ENCODE measurements at regions not wholly inside any gene's neighbourhood (a gene's known extent, or its start where the extent isn't known, plus 50 kb on each side); places are given as distances from the start of the nearest gene placed in this dataset.

DNA sequence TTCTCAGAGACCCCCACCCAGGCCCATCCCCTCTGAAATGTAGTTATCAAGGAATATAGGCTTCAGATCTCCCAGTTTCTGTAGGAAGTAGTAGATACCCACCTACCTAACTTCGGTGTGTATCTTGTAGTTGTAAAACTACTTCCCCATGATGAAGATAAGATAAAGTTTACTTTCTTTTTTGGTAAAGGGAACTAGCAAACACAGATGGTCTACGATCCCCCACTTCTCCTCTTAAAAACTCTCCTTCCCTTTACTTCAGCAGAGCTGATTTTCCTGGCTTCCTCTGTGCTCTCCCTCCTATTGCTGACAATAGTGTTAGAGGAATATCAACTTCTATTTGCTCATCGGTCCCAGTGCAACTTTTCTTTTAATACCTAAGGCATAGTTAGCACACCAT, 395.2 kb downstream of the RPL10L start:
- Histone ChIP-seq H3K4me3 (ENCODE audit: low read length) (no peak overlapping the region), H3K27ac (ENCODE audit: low read depth, low read length) (no peak overlapping the region), H3K27me3 (ENCODE audit: insufficient read depth, low read length, poor library complexity, severe bottlenecking) (no peaks in the 10 kb centered on the region), H3K36me3 (ENCODE audit: insufficient read depth, low read length) (no peaks in the 10 kb centered on the region), H3K4me1 (ENCODE audit: insufficient read depth, low read length) (no peaks in the 10 kb centered on the region), H3K9me3 (ENCODE audit: low read length) (no peaks in the 10 kb centered on the region)
- Mint-ChIP-seq H3K27ac (no peak overlapping the region), H3K4me3 (no peak overlapping the region), H3K27me3 (no peaks in the 10 kb centered on the region), H3K9me3 (peaks cover 4 to 27% (median 6%) of the 10 kb centered on the region in 5 donors), H3K4me1 (no peaks in the 10 kb centered on the region), H3K36me3 (no peaks in the 10 kb centered on the region)
- no peak for DNase-seq
- ChIA-PET POLR2A (no interaction called here), CTCF (no interaction called here)

DNA sequence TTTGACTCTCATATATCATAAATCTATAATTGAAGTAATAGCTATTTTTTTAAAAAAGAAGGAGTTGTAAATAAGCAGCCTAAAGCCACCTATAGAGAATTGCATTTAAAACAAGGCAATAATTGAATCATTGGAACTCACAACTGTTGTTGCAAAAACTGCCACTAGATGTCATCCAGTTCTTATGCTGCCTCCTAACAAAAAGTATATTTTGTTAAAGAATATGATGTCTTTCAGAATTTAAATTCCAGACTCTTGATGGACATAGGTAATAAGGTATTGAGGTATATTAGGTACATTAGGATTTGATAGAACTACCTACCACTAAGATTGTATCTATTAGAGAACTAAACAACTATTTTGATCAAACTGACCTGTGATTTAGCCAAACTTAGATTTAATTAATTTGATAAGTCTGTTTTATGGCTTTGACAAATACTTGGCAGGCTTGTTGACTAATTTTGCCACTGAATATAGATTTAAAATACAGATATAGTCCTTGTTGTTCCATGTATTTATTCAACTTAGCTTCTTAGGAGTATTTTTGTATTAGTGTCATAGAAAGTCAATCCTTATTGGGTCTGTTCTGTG, 401.4 kb downstream of the RPL10L start:
- Histone ChIP-seq H3K27ac (ENCODE audit: low read depth, low read length) (no peak overlapping the region), H3K9me3 (ENCODE audit: low read length) (no peaks in the 10 kb centered on the region), H3K4me1 (ENCODE audit: insufficient read depth, low read length) (no peaks in the 10 kb centered on the region), H3K27me3 (ENCODE audit: insufficient read depth, low read length, poor library complexity, severe bottlenecking) (no peaks in the 10 kb centered on the region), H3K4me3 (ENCODE audit: low read length) (no peak overlapping the region), H3K36me3 (ENCODE audit: insufficient read depth, low read length) (no peaks in the 10 kb centered on the region)
- Mint-ChIP-seq H3K9me3 (peaks cover 4 to 9% (median 5%) of the 10 kb centered on the region in 5 donors), H3K36me3 (no peaks in the 10 kb centered on the region), H3K27me3 (no peaks in the 10 kb centered on the region), H3K4me3 (no peak overlapping the region), H3K4me1 (no peaks in the 10 kb centered on the region), H3K27ac (no peak overlapping the region)
- POLR2A ChIA-PET: no interaction called here
- CTCF ChIA-PET: no interaction called here
- DNase-seq: no peak

DNA sequence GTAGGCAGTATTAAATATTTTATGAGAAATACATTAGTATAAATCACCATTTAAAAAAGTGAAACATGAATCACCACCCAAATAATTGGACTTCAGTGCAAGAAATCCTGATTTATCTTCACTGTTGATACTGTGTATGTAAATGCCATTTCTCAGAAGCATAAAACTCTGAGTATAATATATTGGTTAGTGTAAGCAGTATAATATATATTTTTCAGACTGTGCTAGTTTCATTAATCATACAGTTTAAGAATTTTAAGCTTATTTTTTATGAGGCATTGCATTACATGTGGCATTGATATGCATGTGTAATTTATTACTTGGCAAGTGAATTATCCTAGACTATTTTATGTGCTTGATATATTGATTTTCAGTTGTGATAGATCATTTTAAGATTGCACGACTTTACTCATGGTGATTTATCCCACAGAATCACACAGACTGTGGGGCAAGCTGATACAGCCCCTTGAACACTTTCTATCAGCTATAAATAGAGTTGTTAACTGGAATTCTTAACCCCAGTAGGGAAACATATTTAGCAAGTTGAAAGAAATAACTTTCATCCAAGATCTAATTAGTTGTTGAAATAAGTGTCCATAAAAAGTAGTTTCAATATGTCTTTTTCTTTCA, 403.5 kb downstream of the RPL10L start:
- Mint-ChIP-seq H3K27me3 (no peaks in the 10 kb centered on the region), H3K4me1 (no peaks in the 10 kb centered on the region), H3K36me3 (no peaks in the 10 kb centered on the region), H3K9me3 (peaks cover 0 to 12% (median 7%) of the 10 kb centered on the region in 5 donors), H3K4me3 (no peak overlapping the region), H3K27ac (no peak overlapping the region)
- ChIA-PET CTCF (no interaction called here), POLR2A (no interaction called here)
- Histone ChIP-seq H3K9me3 (ENCODE audit: low read length) (no peaks in the 10 kb centered on the region), H3K27ac (ENCODE audit: low read depth, low read length) (no peak overlapping the region), H3K27me3 (ENCODE audit: insufficient read depth, low read length, poor library complexity, severe bottlenecking) (no peaks in the 10 kb centered on the region), H3K4me3 (ENCODE audit: low read length) (no peak overlapping the region), H3K36me3 (ENCODE audit: insufficient read depth, low read length) (no peaks in the 10 kb centered on the region), H3K4me1 (ENCODE audit: insufficient read depth, low read length) (no peaks in the 10 kb centered on the region)
- no peak for DNase-seq

DNA sequence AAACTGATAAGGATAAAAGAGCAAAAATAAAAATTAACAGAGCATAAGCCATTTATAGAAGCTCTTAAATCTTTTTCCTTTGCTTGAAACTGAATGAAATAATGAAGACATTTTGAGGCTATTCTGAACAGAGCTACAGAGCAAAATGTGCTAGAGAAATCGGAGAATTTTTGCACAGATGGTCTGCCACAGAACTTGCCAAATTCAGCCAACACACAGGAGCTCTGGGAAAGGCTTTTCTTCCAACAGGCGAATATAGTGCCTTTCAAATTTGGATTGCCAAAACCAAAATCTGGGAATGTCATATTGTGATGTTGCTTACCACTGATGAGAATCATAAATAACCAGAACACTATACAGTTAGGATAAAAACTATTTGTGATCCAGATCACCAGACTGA, 406.3 kb downstream of the RPL10L start:
- H3K27ac ChIP-seq (ENCODE audit: low read depth, low read length): no peak overlapping the region
- DNase-seq: no peak
- no peaks in the 10 kb centered on the region for H3K36me3 Mint-ChIP-seq
- no peak overlapping the region for H3K4me3 ChIP-seq (ENCODE audit: low read length)
- H3K4me1 ChIP-seq (ENCODE audit: insufficient read depth, low read length): no peaks in the 10 kb centered on the region
- CTCF ChIA-PET: no interaction called here
- H3K27ac Mint-ChIP-seq: no peak overlapping the region
- H3K9me3 ChIP-seq (ENCODE audit: low read length): no peaks in the 10 kb centered on the region
- no peaks in the 10 kb centered on the region for H3K27me3 Mint-ChIP-seq
- H3K4me3 Mint-ChIP-seq: no peak overlapping the region
- H3K36me3 ChIP-seq (ENCODE audit: insufficient read depth, low read length): no peaks in the 10 kb centered on the region
- no peaks in the 10 kb centered on the region for H3K4me1 Mint-ChIP-seq
- POLR2A ChIA-PET: no interaction called here
- peaks cover 0 to 26% (median 9%) of the 10 kb centered on the region in 5 donors for H3K9me3 Mint-ChIP-seq
- H3K27me3 ChIP-seq (ENCODE audit: insufficient read depth, low read length, poor library complexity, severe bottlenecking): no peaks in the 10 kb centered on the region

DNA sequence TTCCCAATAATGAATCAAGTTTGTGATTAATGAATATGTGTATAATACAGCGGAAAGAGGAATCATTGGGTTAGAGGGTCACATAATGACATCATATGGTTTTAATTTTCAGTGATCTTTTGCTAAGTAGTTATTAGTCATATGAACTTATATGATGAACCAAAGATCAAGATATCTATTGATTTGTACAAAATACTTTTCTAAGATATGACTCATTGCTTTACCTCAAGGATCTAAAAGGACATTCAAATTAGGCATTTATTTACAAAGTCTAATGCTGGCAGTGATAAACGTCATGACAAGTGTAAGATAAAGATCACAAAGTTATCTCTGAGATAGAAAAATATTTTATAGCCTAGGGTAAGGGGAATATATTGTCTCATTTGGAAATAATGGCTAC, 417.8 kb downstream of the RPL10L start:
- no peaks in the 10 kb centered on the region for H3K4me1 Mint-ChIP-seq

DNA sequence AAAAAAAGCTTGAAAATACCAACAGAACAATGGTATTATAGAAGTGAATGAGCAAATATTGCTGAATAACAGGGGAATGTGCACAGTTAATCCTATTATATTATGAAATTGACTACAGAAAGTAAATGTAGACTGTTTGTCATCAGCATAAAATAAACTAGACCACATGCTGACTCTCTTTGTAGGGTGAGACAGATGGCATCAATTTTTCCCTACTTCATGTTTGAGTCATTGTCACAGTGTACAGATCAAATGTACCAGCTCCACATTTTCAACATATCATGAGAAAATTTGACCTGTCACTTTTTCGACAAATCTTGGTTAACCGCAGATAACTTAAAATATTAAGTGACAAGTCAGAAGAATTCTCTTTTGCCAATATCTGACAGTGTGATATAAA, 421.0 kb downstream of the RPL10L start:
- Mint-ChIP-seq H3K27me3 (peaks cover 0 to 1% of the 10 kb centered on the region in 2 donors), H3K9me3 (peaks cover 2 to 24% (median 8%) of the 10 kb centered on the region in 5 donors), H3K27ac (no peak overlapping the region), H3K4me3 (no peak overlapping the region), H3K36me3 (no peaks in the 10 kb centered on the region), H3K4me1 (no peaks in the 10 kb centered on the region)
- DNase-seq: no peak
- Histone ChIP-seq H3K27me3 (ENCODE audit: insufficient read depth, low read length, poor library complexity, severe bottlenecking) (no peaks in the 10 kb centered on the region), H3K4me1 (ENCODE audit: insufficient read depth, low read length) (no peaks in the 10 kb centered on the region), H3K36me3 (ENCODE audit: insufficient read depth, low read length) (no peaks in the 10 kb centered on the region), H3K4me3 (ENCODE audit: low read length) (no peak overlapping the region), H3K9me3 (ENCODE audit: low read length) (no peaks in the 10 kb centered on the region), H3K27ac (ENCODE audit: low read depth, low read length) (no peak overlapping the region)
- POLR2A ChIA-PET: no interaction called here
- CTCF ChIA-PET: no interaction called here

More for the DNA sequence above, 417.8 kb downstream of the RPL10L start:
- Mint-ChIP-seq H3K27ac (no peak overlapping the region), H3K9me3 (peaks cover 3 to 16% (median 7%) of the 10 kb centered on the region in 5 donors), H3K36me3 (no peaks in the 10 kb centered on the region), H3K27me3 (no peaks in the 10 kb centered on the region), H3K4me3 (no peak overlapping the region)
- Histone ChIP-seq H3K9me3 (ENCODE audit: low read length) (no peaks in the 10 kb centered on the region), H3K27ac (ENCODE audit: low read depth, low read length) (no peak overlapping the region), H3K27me3 (ENCODE audit: insufficient read depth, low read length, poor library complexity, severe bottlenecking) (no peaks in the 10 kb centered on the region), H3K36me3 (ENCODE audit: insufficient read depth, low read length) (no peaks in the 10 kb centered on the region), H3K4me3 (ENCODE audit: low read length) (no peak overlapping the region), H3K4me1 (ENCODE audit: insufficient read depth, low read length) (no peaks in the 10 kb centered on the region)
- DNase-seq: no peak
- ChIA-PET POLR2A (no interaction called here), CTCF (no interaction called here)

DNA sequence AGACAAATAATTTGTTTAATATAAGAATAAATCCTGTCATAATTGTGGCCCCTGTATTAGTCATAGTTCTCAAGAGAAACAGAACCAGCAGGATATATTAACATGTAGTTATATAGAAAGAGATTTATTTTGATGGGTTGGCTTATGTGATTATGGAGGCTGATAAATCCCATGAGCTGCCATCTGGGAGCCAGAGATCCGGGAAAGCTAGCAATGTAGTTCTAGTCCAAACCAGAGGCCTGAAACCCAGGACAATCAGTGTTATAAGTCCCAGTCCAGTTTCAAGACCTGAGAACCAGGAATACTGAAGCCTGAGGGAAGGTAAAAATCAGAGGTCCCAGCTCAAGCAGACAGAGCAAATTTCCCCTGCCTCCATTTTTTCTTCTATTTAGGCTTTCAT, 435.8 kb downstream of the RPL10L start:
- Mint-ChIP-seq H3K4me1 (no peaks in the 10 kb centered on the region), H3K27me3 (no peaks in the 10 kb centered on the region), H3K9me3 (peaks cover 2 to 15% (median 3%) of the 10 kb centered on the region in 5 donors), H3K4me3 (no peak overlapping the region), H3K36me3 (no peaks in the 10 kb centered on the region), H3K27ac (no peak overlapping the region)
- Histone ChIP-seq H3K9me3 (ENCODE audit: low read length) (no peaks in the 10 kb centered on the region), H3K4me3 (ENCODE audit: low read length) (no peak overlapping the region), H3K27ac (ENCODE audit: low read depth, low read length) (no peak overlapping the region), H3K4me1 (ENCODE audit: insufficient read depth, low read length) (no peaks in the 10 kb centered on the region), H3K27me3 (ENCODE audit: insufficient read depth, low read length, poor library complexity, severe bottlenecking) (no peaks in the 10 kb centered on the region), H3K36me3 (ENCODE audit: insufficient read depth, low read length) (no peaks in the 10 kb centered on the region)
- ChIA-PET CTCF (no interaction called here), POLR2A (no interaction called here)
- DNase-seq: no peak

DNA sequence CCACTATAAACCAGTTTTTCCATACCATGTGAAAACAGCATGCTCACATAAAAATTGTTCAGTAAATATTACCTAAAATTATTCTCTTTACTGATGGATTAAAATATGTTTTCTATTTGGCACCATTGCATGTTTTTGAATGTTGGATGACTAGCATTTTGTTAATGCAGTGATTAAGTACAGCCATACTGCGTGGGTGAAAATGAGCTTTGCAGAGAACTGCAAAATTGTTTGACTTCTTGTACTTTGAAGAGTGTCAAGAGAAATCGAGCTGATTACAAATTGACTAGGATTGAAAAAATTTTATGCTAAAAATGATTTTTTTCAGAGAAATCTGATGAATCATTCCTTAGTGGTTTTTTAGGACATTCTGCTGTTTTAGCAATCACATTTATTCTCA, 452.9 kb downstream of the RPL10L start:
- no peak overlapping the region for H3K4me3 ChIP-seq (ENCODE audit: low read length)
- H3K4me1 ChIP-seq (ENCODE audit: insufficient read depth, low read length): no peaks in the 10 kb centered on the region
- no peaks in the 10 kb centered on the region for H3K27me3 ChIP-seq (ENCODE audit: insufficient read depth, low read length, poor library complexity, severe bottlenecking)
- H3K9me3 Mint-ChIP-seq: peaks cover 0 to 28% (median 13%) of the 10 kb centered on the region in 5 donors
- no peak for DNase-seq
- no peaks in the 10 kb centered on the region for H3K27me3 Mint-ChIP-seq
- CTCF ChIA-PET: no interaction called here
- no peak overlapping the region for H3K4me3 Mint-ChIP-seq
- H3K36me3 Mint-ChIP-seq: no peaks in the 10 kb centered on the region
- no peak overlapping the region for H3K27ac Mint-ChIP-seq
- no peaks in the 10 kb centered on the region for H3K4me1 Mint-ChIP-seq
- H3K36me3 ChIP-seq (ENCODE audit: insufficient read depth, low read length): no peaks in the 10 kb centered on the region
- POLR2A ChIA-PET: no interaction called here
- no peak overlapping the region for H3K27ac ChIP-seq (ENCODE audit: low read depth, low read length)
- H3K9me3 ChIP-seq (ENCODE audit: low read length): no peaks in the 10 kb centered on the region

All from CD8-positive, alpha-beta memory T cell (primary cell).